K562 (cell line): ENCODE measurements at regions not wholly inside any gene's neighbourhood (a gene's known extent, or its start where the extent isn't known, plus 50 kb on each side); places are given as distances from the start of the nearest gene placed in this dataset.

Source experiments
- ATAC-seq: fragments of 200-7000 bp; cut with Tn5 transposase; 3 replicates; pipeline ENCODE4 v1.9.1; 2020; ENCODE audit warnings: moderate library complexity
- BruUV-seq: library from RNA; stranded (reverse); fragments of 400-500 nt; replicated peaks from 2 replicates; lab custom pipeline; 2021; lab: Mats Ljungman, UMichigan
- CTCF ChIA-PET: fragments of 300-600 bp; formaldehyde crosslinking; extraction: SDS; loops from one replicate; lab custom pipeline; 2021; ENCODE audit warnings: low intra/inter-chr PET ratio; lab: Yijun Ruan, JAX
- POLR2A ChIA-PET: fragments of 300-600, 350-650 bp; sonication (Branson Sonifier 250); formaldehyde crosslinking; extraction: SDS; loops from one replicate; lab custom pipeline; 2021; ENCODE audit warnings: antibody characterized with exemption, inconsistent platforms; lab: Yijun Ruan, JAX
- DNase-seq, 4 experiments: peaks; one replicate each; pipeline versions ENCODE4 v3.0.0 to v3.0.0-alpha.2; 2011 to 2018; ENCODE audit warnings: low spot score in 3 of 4, mixed read lengths in 3 of 4; ENCODE audit errors: extremely low read depth in 1 of 4
- FAIRE-seq: peaks from 2 replicates; lab custom pipeline; 2011; peaks lifted over from hg19 to GRCh38; lab: Jason Lieb, UNC
- H2AFZ ChIP-seq: 2 replicates; pipeline ENCODE4 v1.6.0; 2011; ENCODE audit warnings: low read depth, low read length, control low read depth, inconsistent platforms
- H3K27ac ChIP-seq: fragments of 200-600 bp; 3 replicates; pipeline ENCODE4 v1.8.0; 2011; ENCODE audit warnings: low read depth, mild to moderate bottlenecking, control low read depth, inconsistent platforms, low read length, moderate library complexity, mixed read lengths; ENCODE audit errors: extremely low read depth
- H3K27me3 ChIP-seq, 2 experiments: fragments of 300-600 bp in 1 of 2; 2 replicates in 1 of 2; 3 replicates in 1 of 2; pipeline versions ENCODE4 v1.6.0 to v1.8.0; 2011; ENCODE audit warnings: inconsistent platforms in 2 of 2, low read length in 2 of 2, mild to moderate bottlenecking in 1 of 2, mixed read lengths in 1 of 2, moderate library complexity in 1 of 2; ENCODE audit not compliant: control insufficient read depth in 2 of 2, insufficient read depth in 2 of 2
- H3K36me3 ChIP-seq: fragments of 300-600 bp; 3 replicates; pipeline ENCODE4 v1.8.0; 2011; ENCODE audit warnings: mild to moderate bottlenecking, low read length, inconsistent platforms; ENCODE audit not compliant: control insufficient read depth, insufficient read depth
- H3K4me1 ChIP-seq, 2 experiments: fragments of 200-600 bp in 1 of 2; replicated peaks in 1 of 2; 2 replicates in 1 of 2; 3 replicates in 1 of 2; pipeline versions ENCODE4 v1.5.1 to v1.8.0; 2011; ENCODE audit warnings: inconsistent platforms in 2 of 2, low read length in 2 of 2, mild to moderate bottlenecking in 1 of 2, mixed read lengths in 1 of 2, moderate library complexity in 1 of 2; ENCODE audit not compliant: control insufficient read depth in 2 of 2, insufficient read depth in 2 of 2
- H3K4me2 ChIP-seq: 2 replicates; pipeline ENCODE4 v1.6.1; 2011; ENCODE audit warnings: low read length, control low read depth, inconsistent platforms, mixed read lengths; ENCODE audit not compliant: insufficient read depth
- H3K4me3 ChIP-seq: fragments of 200-600 bp; sonication (generic), shearing (Covaris generic); 2 replicates; pipeline ENCODE4 v1.5.1; 2016; ENCODE audit warnings: control low read depth, inconsistent platforms
- H3K79me2 ChIP-seq: fragments of 200-600 bp; 3 replicates; pipeline ENCODE4 v1.8.0; 2011; ENCODE audit warnings: low read length, inconsistent platforms; ENCODE audit not compliant: control insufficient read depth, insufficient read depth
- H3K9ac ChIP-seq, 2 experiments: 2 replicates each; pipeline versions ENCODE4 v1.6.0 to v1.6.1; 2011; ENCODE audit warnings: low read depth in 2 of 2, low read length in 2 of 2, control low read depth in 1 of 2, inconsistent platforms in 1 of 2, mild to moderate bottlenecking in 1 of 2, mixed read lengths in 1 of 2; ENCODE audit not compliant: insufficient read depth in 1 of 2
- H3K9me1 ChIP-seq: one replicate; pipeline ENCODE4 v1.6.0; 2011; ENCODE audit warnings: inconsistent platforms, mild to moderate bottlenecking, low read length, moderate library complexity; ENCODE audit not compliant: control insufficient read depth, insufficient read depth
- H3K9me3 ChIP-seq: replicated peaks from 2 replicates; pipeline ENCODE4 v1.5.1; 2011; ENCODE audit warnings: low read depth, low read length, inconsistent platforms; ENCODE audit not compliant: control insufficient read depth, insufficient read depth
- H4K20me1 ChIP-seq: replicated peaks from 2 replicates; pipeline ENCODE4 v1.6.1; 2011; ENCODE audit warnings: low read length, inconsistent platforms, mixed read lengths; ENCODE audit not compliant: control insufficient read depth, insufficient read depth
- HSF4 ChIP-seq: fragments of 250-450 bp; sonication (Bioruptor Pico); IDR thresholded peaks from 2 replicates; pipeline ENCODE4 v2.1.2; 2022; ENCODE audit warnings: mild to moderate bottlenecking, moderate library complexity, borderline replicate concordance
- WGBS: fragments of 100-300 bp; shearing (Covaris generic); methylation state at CpG from one replicate; pipeline ENCODE4 v1.1.6; 2016; ENCODE audit warnings: low coverage, mixed read lengths; ENCODE audit not compliant: insufficient coverage; ENCODE audit errors: missing lambda C conversion rate; 5-methylcytosine and 5-hydroxymethylcytosine counted together
- in situ Hi-C: fragments of 300-500 bp; cut with MboI; formaldehyde crosslinking; loops from 4 replicates; pipeline ENCODE4 v1.15.0; 2018; ENCODE audit warnings: inconsistent platforms, mixed read lengths
- intact Hi-C: fragments of 100-400 bp; cut with micrococcal nuclease; formaldehyde crosslinking; loops from 2 replicates; pipeline ENCODE4 v1.14.2; 2022
- TF ChIP-seq, protein P1 (sequence below), 2 experiments: fragments of 450-650 bp in 1 of 2; IDR thresholded peaks; 2 replicates each; pipeline ENCODE4 v1.6.1; 2011 to 2017; ENCODE audit warnings: low read depth in 2 of 2, antibody characterized with exemption in 1 of 2, borderline replicate concordance in 1 of 2, low read length in 1 of 2, mild to moderate bottlenecking in 1 of 2, mixed read lengths in 1 of 2; ENCODE audit not compliant: control insufficient read depth in 1 of 2

DNA sequence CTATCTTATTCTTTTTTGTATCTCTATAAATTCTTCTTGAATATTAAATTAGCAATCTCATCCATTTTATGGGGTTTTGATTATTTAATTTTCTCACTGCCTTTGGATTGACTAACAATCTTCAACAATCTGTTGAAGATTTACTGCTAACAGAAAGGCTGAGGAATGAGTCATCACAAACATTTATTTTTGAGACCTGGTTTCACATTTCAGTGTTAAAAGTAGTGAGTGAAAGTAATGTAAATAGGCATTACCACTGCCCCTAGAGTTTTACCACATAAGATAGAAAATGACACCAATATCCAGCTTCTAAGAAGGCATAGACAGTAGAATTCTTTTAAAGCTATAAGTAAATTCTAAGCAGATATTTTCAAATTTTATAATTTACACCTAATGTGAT, 472.8 kb downstream of the OLFM4 start (continued):
- TF ChIP-seq, protein P1, sequence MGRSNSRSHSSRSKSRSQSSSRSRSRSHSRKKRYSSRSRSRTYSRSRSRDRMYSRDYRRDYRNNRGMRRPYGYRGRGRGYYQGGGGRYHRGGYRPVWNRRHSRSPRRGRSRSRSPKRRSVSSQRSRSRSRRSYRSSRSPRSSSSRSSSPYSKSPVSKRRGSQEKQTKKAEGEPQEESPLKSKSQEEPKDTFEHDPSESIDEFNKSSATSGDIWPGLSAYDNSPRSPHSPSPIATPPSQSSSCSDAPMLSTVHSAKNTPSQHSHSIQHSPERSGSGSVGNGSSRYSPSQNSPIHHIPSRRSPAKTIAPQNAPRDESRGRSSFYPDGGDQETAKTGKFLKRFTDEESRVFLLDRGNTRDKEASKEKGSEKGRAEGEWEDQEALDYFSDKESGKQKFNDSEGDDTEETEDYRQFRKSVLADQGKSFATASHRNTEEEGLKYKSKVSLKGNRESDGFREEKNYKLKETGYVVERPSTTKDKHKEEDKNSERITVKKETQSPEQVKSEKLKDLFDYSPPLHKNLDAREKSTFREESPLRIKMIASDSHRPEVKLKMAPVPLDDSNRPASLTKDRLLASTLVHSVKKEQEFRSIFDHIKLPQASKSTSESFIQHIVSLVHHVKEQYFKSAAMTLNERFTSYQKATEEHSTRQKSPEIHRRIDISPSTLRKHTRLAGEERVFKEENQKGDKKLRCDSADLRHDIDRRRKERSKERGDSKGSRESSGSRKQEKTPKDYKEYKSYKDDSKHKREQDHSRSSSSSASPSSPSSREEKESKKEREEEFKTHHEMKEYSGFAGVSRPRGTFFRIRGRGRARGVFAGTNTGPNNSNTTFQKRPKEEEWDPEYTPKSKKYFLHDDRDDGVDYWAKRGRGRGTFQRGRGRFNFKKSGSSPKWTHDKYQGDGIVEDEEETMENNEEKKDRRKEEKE (IDR thresholded peaks at IDR 0.05; ENCODE audit: borderline replicate concordance in 1 of 2, control insufficient read depth in 1 of 2, low read depth in 2 of 2, low read length in 1 of 2) = no peak

DNA sequence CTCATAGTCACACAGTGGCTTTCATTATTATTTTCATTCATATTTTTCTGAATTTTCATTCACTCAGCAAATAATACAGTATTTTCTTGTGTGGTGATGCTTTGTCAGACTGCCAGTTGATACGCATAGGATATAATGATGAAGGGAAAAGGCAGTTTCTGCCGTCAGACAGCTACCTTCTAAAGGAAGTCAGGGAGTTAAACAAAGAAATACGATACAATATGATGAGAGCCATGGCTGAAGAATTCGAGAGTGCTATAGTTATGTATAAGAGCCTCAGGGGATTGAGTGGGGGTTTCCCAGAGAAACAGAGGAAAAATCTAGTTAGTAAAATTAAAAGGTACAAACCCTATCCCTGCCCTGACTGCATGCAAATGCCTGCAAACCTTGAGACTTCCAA, 479.1 kb downstream of the OLFM4 start:
- Histone ChIP-seq H4K20me1 (no peaks in the 10 kb centered on the region), H2AFZ (no peak overlapping the region), H3K4me2 (no peak overlapping the region), H3K9ac (no peak overlapping the region), H3K9me1 (no peaks in the 10 kb centered on the region), H3K4me1 (no peaks in the 10 kb centered on the region), H3K27ac (no peak overlapping the region), H3K4me3 (no peak overlapping the region), H3K27me3 (no peaks in the 10 kb centered on the region), H3K36me3 (no peaks in the 10 kb centered on the region), H3K79me2 (no peaks in the 10 kb centered on the region), H3K9me3 (no peaks in the 10 kb centered on the region)
- ChIA-PET POLR2A (no interaction called here), CTCF (no interaction called here)
- no peak for TF ChIP-seq HSF4 (CRISPR knock-in tag)
- intact Hi-C loops = no loop called here
- DNase-seq (no peak), FAIRE-seq (no peak), ATAC-seq (no peak)
- WGBS = 0% methylated on average over 4 of the region's 4 CpGs
- BruUV-seq = no TSS peak
- in situ Hi-C loops = no loop called here
